CD14-positive monocyte (primary cell): ENCODE measurements at regions not wholly inside any gene's neighbourhood (a gene's known extent, or its start where the extent isn't known, plus 50 kb on each side); places are given as distances from the start of the nearest gene placed in this dataset.

Experiments used
- DNase-seq, 3 donors: peaks; one replicate each; pipeline ENCODE4 v3.0.0-alpha.2; 2011 to 2022
- H2AFZ ChIP-seq: 2 replicates; pipeline ENCODE4 v1.6.0; 2012; ENCODE audit warnings: mild to moderate bottlenecking, low read depth, low read length, inconsistent platforms; ENCODE audit not compliant: insufficient read depth, poor library complexity, severe bottlenecking
- H3K27ac ChIP-seq, 2 donors: 1 replicate in 1 of 2; 2 replicates in 1 of 2; pipeline ENCODE4 v1.5.1; 2012 to 2013; ENCODE audit warnings: low read length in 2 of 2, control low read depth in 1 of 2, inconsistent platforms in 1 of 2, low read depth in 1 of 2, mild to moderate bottlenecking in 1 of 2
- H3K27me3 ChIP-seq, 2 donors: one replicate each; pipeline versions ENCODE4 v1.6.0 to v1.6.1; 2011 to 2013; ENCODE audit warnings: low read length in 2 of 2; ENCODE audit not compliant: control insufficient read depth in 2 of 2, insufficient read depth in 2 of 2
- H3K36me3 ChIP-seq, 2 donors: replicated peaks in 1 of 2; 1 replicate in 1 of 2; 2 replicates in 1 of 2; pipeline versions ENCODE4 v1.5.1 to v1.6.1; 2012 to 2013; ENCODE audit warnings: low read length in 2 of 2, control low read depth in 1 of 2, inconsistent platforms in 1 of 2, mild to moderate bottlenecking in 1 of 2; ENCODE audit not compliant: insufficient read depth in 2 of 2, control insufficient read depth in 1 of 2
- H3K4me1 ChIP-seq, 2 donors: 1 replicate in 1 of 2; 2 replicates in 1 of 2; pipeline versions ENCODE4 v1.5.1 to v1.6.1; 2012 to 2013; ENCODE audit warnings: low read length in 2 of 2, control low read depth in 1 of 2, inconsistent platforms in 1 of 2, mild to moderate bottlenecking in 1 of 2, moderate library complexity in 1 of 2; ENCODE audit not compliant: insufficient read depth in 2 of 2, control insufficient read depth in 1 of 2
- H3K4me2 ChIP-seq: replicated peaks from 2 replicates; pipeline ENCODE3; 2012; ENCODE audit warnings: low read length, moderate library complexity, mild to moderate bottlenecking; ENCODE audit not compliant: poor library complexity, severe bottlenecking; ENCODE audit errors: extremely low read depth
- H3K4me3 ChIP-seq, 3 experiments: fragments of 200-600 bp in 1 of 3; sonication (generic) in 1 of 3; replicated peaks in 1 of 3; 1 replicate in 2 of 3; 2 replicates in 1 of 3; pipeline ENCODE4 v1.5.1; 2011 to 2013; ENCODE audit warnings: low read length in 3 of 3, mild to moderate bottlenecking in 3 of 3, control low read depth in 2 of 3, low read depth in 2 of 3, inconsistent platforms in 1 of 3, moderate library complexity in 1 of 3
- H3K79me2 ChIP-seq: 2 replicates; pipeline ENCODE4 v1.6.0; 2012; ENCODE audit warnings: mild to moderate bottlenecking, control low read depth, inconsistent platforms, low read length, moderate library complexity; ENCODE audit not compliant: insufficient read depth
- H3K9ac ChIP-seq: 2 replicates; pipeline ENCODE4 v1.6.0; 2017; ENCODE audit warnings: low read length, mild to moderate bottlenecking; ENCODE audit not compliant: insufficient read depth, poor library complexity, severe bottlenecking
- H3K9me3 ChIP-seq, 2 donors: replicated peaks in 1 of 2; 1 replicate in 1 of 2; 2 replicates in 1 of 2; pipeline versions ENCODE4 v1.5.1 to v1.6.1; 2012 to 2013; ENCODE audit warnings: low read length in 2 of 2, control low read depth in 1 of 2; ENCODE audit not compliant: control insufficient read depth in 1 of 2, insufficient read depth in 1 of 2
- H4K20me1 ChIP-seq: 2 replicates; pipeline ENCODE4 v1.6.0; 2012; ENCODE audit warnings: mild to moderate bottlenecking, low read length, control low read depth, moderate library complexity; ENCODE audit not compliant: insufficient read depth
- H3K27ac Mint-ChIP-seq, 7 donors: one replicate each; pipeline ENCODE4 v1.8.0; 2020; ENCODE audit warnings: mild to moderate bottlenecking in 7 of 7, mixed read lengths in 7 of 7, moderate library complexity in 6 of 7, inconsistent platforms in 2 of 7
- H3K27me3 Mint-ChIP-seq, 3 donors: one replicate each; pipeline ENCODE4 v1.8.0; 2021 to 2022; ENCODE audit warnings: low read depth in 3 of 3, mild to moderate bottlenecking in 3 of 3, mixed read lengths in 3 of 3, moderate library complexity in 3 of 3, inconsistent platforms in 1 of 3
- H3K36me3 Mint-ChIP-seq, 2 donors: one replicate each; pipeline ENCODE4 v1.8.0; 2020; ENCODE audit warnings: mixed read lengths in 2 of 2, inconsistent platforms in 1 of 2, mild to moderate bottlenecking in 1 of 2
- H3K4me1 Mint-ChIP-seq: one replicate; pipeline ENCODE4 v1.8.0; 2020; ENCODE audit warnings: mild to moderate bottlenecking, mixed read lengths
- H3K4me3 Mint-ChIP-seq, 2 donors: one replicate each; pipeline ENCODE4 v1.8.0; 2020; ENCODE audit warnings: mild to moderate bottlenecking in 2 of 2, mixed read lengths in 2 of 2, moderate library complexity in 1 of 2
- H3K9me3 Mint-ChIP-seq, 7 donors: one replicate each; pipeline ENCODE4 v1.8.0; 2020 to 2022; ENCODE audit warnings: mixed read lengths in 7 of 7, mild to moderate bottlenecking in 6 of 7, moderate library complexity in 6 of 7, inconsistent platforms in 2 of 7
- WGBS: methylation state at CpG from one replicate; pipeline ENCODE4 v1.1.5; 2013; ENCODE audit warnings: missing lambda C conversion rate; ENCODE audit not compliant: insufficient coverage; 5-methylcytosine and 5-hydroxymethylcytosine counted together
- intact Hi-C, 2 donors: fragments of 100-400 bp; cut with micrococcal nuclease; formaldehyde crosslinking; loops; one replicate each; pipeline versions ENCODE4 v1.15.0 to v1.15.1; 2023
- TF ChIP-seq, protein P1 (sequence below): fragments of 200-600 bp; IDR thresholded peaks from one replicate; pipeline ENCODE4 v1.8.0; 2022; ENCODE audit warnings: antibody characterized with exemption, mild to moderate bottlenecking

DNA sequence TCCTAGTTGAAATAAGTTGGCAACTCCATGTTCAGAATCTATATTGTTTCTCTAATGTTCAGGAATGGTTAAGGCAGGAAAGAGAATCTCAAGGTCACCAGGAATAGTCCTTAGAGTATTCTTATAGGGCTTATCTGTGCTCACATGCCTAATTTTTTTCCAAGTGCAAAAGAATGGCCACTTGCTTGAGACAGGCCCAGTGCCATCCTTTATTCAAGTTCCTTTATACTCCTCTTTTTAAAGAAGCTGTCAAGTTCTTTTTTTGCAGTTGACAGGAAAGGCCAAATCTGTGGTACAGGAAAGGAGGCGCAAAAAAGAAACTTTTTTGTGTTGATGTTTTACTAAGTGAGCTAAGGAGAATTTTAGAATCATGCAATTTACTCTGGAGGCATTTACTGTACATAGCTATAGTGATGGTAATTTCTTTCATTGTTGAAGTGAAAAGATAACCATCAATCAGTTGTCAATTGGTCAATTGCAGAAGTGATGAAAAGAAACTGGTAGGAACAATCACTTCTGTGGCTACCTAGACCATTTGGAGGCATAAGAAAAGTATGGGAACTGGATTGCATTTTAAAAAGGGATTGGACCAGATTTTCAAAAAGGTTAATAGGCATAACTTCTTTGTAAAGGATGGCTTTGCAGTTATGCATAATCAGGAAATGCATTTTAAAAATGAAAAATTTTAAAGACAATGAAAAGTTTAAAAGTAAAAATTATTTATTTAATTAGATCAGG, 102.5 kb upstream of the SOX2 start:
- Histone ChIP-seq H4K20me1 (no peaks in the 10 kb centered on the region), H3K36me3 (no peaks in the 10 kb centered on the region), H2AFZ (no peak overlapping the region), H3K27me3 (no peaks in the 10 kb centered on the region), H3K4me2 (no peak overlapping the region), H3K4me3 (no peak overlapping the region), H3K79me2 (no peaks in the 10 kb centered on the region), H3K9ac (no peak overlapping the region), H3K4me1 (peaks cover 0 to 6% of the 10 kb centered on the region in 2 donors), H3K9me3 (no peaks in the 10 kb centered on the region), H3K27ac (no peak overlapping the region)
- no peak overlapping the region for H3K4me3 Mint-ChIP-seq
- intact Hi-C loops: no loop called here
- H3K9me3 Mint-ChIP-seq: peaks cover 0 to 3% (median 0%) of the 10 kb centered on the region in 7 donors
- WGBS: no CpG with 5 or more reads among the region's 1 CpG
- no peaks in the 10 kb centered on the region for H3K27me3 Mint-ChIP-seq
- no peak for DNase-seq
- TF ChIP-seq, protein P1, sequence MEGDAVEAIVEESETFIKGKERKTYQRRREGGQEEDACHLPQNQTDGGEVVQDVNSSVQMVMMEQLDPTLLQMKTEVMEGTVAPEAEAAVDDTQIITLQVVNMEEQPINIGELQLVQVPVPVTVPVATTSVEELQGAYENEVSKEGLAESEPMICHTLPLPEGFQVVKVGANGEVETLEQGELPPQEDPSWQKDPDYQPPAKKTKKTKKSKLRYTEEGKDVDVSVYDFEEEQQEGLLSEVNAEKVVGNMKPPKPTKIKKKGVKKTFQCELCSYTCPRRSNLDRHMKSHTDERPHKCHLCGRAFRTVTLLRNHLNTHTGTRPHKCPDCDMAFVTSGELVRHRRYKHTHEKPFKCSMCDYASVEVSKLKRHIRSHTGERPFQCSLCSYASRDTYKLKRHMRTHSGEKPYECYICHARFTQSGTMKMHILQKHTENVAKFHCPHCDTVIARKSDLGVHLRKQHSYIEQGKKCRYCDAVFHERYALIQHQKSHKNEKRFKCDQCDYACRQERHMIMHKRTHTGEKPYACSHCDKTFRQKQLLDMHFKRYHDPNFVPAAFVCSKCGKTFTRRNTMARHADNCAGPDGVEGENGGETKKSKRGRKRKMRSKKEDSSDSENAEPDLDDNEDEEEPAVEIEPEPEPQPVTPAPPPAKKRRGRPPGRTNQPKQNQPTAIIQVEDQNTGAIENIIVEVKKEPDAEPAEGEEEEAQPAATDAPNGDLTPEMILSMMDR: no peak
- peak overlapping the region in 1 of 7 donors; percentile 50 for H3K27ac Mint-ChIP-seq
- H3K4me1 Mint-ChIP-seq: peaks cover 4% of the 10 kb centered on the region
- no peaks in the 10 kb centered on the region for H3K36me3 Mint-ChIP-seq

DNA sequence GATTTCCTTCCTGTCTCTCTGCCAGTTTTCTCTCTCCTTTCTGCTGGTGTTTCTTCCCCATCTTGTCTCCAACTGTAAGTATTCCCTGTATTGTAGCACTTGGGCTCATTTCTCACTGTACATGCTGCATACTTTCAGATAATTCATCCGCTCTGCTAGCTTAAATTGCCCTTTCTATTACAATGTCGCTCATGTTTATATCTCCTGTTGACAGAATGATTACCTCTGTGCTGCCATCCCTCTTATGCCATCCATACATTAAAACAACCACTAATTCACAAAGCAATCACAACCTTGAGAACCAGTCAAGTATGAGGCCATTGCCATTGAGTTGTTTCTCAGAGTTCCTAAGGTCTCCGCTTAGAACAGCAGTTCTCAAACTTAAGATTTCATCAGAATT, 107.5 kb upstream of the SOX2 start:
- Histone ChIP-seq H3K36me3 (no peaks in the 10 kb centered on the region), H3K9me3 (no peaks in the 10 kb centered on the region), H4K20me1 (no peaks in the 10 kb centered on the region), H3K4me1 (peaks cover 0 to 4% of the 10 kb centered on the region in 2 donors), H3K27ac (no peak overlapping the region), H3K27me3 (no peaks in the 10 kb centered on the region), H3K9ac (no peak overlapping the region), H3K4me2 (no peak overlapping the region), H3K4me3 (no peak overlapping the region), H2AFZ (no peak overlapping the region), H3K79me2 (no peaks in the 10 kb centered on the region)
- TF ChIP-seq, protein P1: no peak
- WGBS: 88% methylated on average over 2 of the region's 3 CpGs
- H3K36me3 Mint-ChIP-seq: no peaks in the 10 kb centered on the region
- peaks cover 2% of the 10 kb centered on the region for H3K4me1 Mint-ChIP-seq
- no peak overlapping the region for H3K4me3 Mint-ChIP-seq
- no peak overlapping the region for H3K27ac Mint-ChIP-seq
- H3K9me3 Mint-ChIP-seq: peaks cover 0 to 4% (median 0%) of the 10 kb centered on the region in 7 donors
- no peak for DNase-seq
- intact Hi-C loops: no loop called here
- H3K27me3 Mint-ChIP-seq: no peaks in the 10 kb centered on the region
